IMR-90 (cell line): ENCODE measurements at regions not wholly inside any gene's neighbourhood (a gene's known extent, or its start where the extent isn't known, plus 50 kb on each side); places are given as distances from the start of the nearest gene placed in this dataset.

Experiments used
- CTCF ChIP-seq: conservative IDR thresholded peaks from 2 replicates; pipeline ENCODE4 v1.5.1; 2012; ENCODE audit warnings: mild to moderate bottlenecking, low read depth, low read length, improper control_type of control experiment
- ELK1 ChIP-seq: fragments of 150-350 bp; IDR thresholded peaks from 2 replicates; pipeline ENCODE4 v1.6.1; 2016; ENCODE audit warnings: low read depth, mild to moderate bottlenecking, low read length, moderate library complexity, borderline replicate concordance
- FOS ChIP-seq: fragments of 150-350 bp; IDR thresholded peaks from 2 replicates; pipeline ENCODE4 v1.6.1; 2016; ENCODE audit warnings: low read depth, low read length
- MAFK ChIP-seq: IDR thresholded peaks from 2 replicates; pipeline ENCODE4 v1.6.1; 2012; ENCODE audit warnings: low read depth, low read length, improper control_type of control experiment
- MAZ ChIP-seq: IDR thresholded peaks from 2 replicates; pipeline ENCODE4 v1.6.1; 2012; ENCODE audit warnings: low read depth, mild to moderate bottlenecking, low read length, improper control_type of control experiment, moderate library complexity, borderline replicate concordance
- NFE2L2 ChIP-seq: fragments of 150-350 bp; IDR thresholded peaks from 2 replicates; pipeline ENCODE4 v1.6.1; 2016; ENCODE audit warnings: low read depth, mild to moderate bottlenecking, low read length
- POLR2A ChIP-seq: IDR thresholded peaks from 2 replicates; pipeline ENCODE4 v1.6.1; 2012; ENCODE audit warnings: mild to moderate bottlenecking, low read depth, low read length
- RAD21 ChIP-seq: IDR thresholded peaks from 2 replicates; pipeline ENCODE4 v1.6.1; 2012; ENCODE audit warnings: low read length, improper control_type of control experiment
- RCOR1 ChIP-seq: IDR thresholded peaks from 2 replicates; pipeline ENCODE4 v1.6.1; 2012; ENCODE audit warnings: mild to moderate bottlenecking, low read length, improper control_type of control experiment; ENCODE audit not compliant: insufficient replicate concordance
- RFX5 ChIP-seq: IDR thresholded peaks from 2 replicates; pipeline ENCODE4 v1.8.0; 2012; ENCODE audit warnings: low read depth, mild to moderate bottlenecking, low read length, moderate library complexity
- SMC3 ChIP-seq: fragments of 150-350 bp; IDR thresholded peaks from 2 replicates; pipeline ENCODE4 v1.6.1; 2016; ENCODE audit warnings: low read depth, mild to moderate bottlenecking, antibody characterized with exemption, low read length, moderate library complexity

GRCh38 chr2:224191465-224191864 lies 152.4 kb upstream of the SERPINE2 start:
- TF ChIP-seq MAZ (no peak), CTCF (no peak), POLR2A (no peak), RFX5 (no peak), ELK1 (no peak), NFE2L2 (no peak), FOS (no peak), RCOR1 (no peak), MAFK (no peak), RAD21 (no peak), SMC3 (no peak)
